Daoy (cell line): ENCODE measurements at regions not wholly inside any gene's neighbourhood (a gene's known extent, or its start where the extent isn't known, plus 50 kb on each side); places are given as distances from the start of the nearest gene placed in this dataset.
A peak's percentile ranks its signal among the peaks of the same experiment; 100 is the strongest.
"Not testable (repeated sequence)": the region's sequence is repeated elsewhere in the genome, so short reads cannot be mapped to it uniquely, and the experiment has no call there.

Experiments
- DNase-seq: peaks from one replicate; pipeline ENCODE4 v3.0.0-alpha.2; 2015; ENCODE audit warnings: low read depth

DNA sequence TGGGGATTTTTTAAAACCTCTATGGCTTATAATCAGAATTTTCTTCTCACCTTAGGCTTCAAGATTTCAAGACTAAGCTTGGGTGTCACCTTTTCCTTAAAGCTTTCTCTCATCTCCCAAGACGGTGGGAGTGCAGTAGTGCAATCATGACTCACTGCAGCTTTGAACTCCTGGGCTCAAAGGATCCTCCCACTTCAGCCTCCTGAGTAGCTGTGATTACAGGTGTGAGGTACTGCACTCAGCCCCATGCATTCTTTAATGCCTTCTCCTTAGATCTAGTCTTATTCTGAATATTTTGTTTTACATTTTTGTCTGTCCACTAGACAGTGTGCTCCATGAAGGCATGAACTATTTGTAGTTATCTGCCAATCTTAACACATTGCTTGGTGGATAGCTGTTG is 55.7 kb upstream of the FAT3 start:
- DNase-seq, result no peak

DNA sequence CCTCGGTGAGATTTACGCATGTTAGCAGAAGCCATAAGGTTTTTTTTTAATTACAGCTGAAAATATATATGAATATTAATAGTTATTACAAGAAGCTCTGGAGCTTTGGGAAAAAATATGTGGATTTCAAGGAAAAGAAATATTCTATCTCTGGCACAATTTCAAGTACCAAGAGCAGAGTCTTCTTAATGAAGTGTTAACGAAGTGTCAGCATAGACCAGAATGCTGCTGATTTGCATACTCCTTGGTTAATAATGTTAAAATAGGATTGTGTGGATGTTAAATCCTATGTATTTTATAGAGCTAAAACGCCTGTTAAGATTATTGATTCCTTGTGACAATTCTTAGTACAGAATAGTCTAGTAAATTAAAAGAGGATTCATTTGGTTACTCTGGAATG is 57.0 kb upstream of the FAT3 start:
- DNase-seq, result no peak

DNA sequence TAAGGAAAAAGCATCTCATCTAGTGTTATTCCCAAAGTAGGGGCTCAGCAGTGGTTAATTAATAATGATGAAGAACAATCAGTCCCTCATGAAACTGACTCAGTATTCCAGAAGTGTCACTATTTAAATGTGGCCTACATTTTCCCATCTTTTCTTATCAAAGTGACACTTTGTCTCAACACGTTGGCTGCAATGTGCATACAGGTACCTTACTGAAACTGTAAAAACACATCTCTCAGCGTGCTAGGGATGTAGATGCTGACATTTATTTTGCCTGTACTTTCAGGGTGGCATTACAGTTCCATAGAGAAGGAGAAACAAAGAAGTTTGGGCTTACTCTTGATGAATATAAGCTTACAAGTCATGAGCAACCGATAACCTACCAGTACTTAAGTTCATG is 58.3 kb upstream of the FAT3 start:
- DNase-seq, result no peak

DNA sequence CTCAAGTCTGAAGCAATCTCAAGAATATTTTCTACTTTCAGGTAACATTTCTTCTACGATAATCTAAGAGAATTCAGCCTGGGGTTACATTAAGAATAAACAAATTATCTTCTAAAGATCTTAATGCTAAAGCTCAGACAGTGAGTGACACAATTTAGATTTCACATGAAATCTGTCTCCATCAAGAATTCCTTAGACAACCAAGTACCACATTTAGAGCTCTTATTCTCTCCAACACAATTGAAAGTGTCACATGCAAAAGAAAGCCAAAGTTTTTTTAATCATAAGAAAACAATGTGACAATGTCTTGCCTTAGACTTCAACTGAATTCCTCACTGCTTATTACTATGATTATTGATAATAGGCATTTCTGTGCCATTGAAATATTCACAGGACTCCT is 60.7 kb upstream of the FAT3 start:
- no peak for DNase-seq

DNA sequence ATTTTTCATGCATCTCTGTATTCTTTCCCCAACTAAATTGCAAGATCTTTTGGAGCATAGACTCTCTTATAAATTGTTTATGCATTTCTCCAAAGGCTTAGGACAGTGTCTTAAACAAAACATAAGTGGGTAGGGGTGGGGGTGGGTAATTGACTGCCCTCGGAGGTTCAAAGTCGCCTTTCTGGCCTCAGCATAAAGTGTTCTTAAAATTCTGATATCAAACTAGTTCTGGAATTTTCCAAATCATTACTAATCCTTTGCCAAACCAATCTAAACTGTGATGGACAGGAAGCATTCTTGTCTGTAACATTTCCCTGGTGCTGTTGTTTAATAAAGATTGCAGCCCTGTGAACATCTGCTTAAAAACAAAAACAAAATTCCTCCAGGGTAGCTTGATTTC is 61.8 kb upstream of the FAT3 start:
- no peak for DNase-seq

DNA sequence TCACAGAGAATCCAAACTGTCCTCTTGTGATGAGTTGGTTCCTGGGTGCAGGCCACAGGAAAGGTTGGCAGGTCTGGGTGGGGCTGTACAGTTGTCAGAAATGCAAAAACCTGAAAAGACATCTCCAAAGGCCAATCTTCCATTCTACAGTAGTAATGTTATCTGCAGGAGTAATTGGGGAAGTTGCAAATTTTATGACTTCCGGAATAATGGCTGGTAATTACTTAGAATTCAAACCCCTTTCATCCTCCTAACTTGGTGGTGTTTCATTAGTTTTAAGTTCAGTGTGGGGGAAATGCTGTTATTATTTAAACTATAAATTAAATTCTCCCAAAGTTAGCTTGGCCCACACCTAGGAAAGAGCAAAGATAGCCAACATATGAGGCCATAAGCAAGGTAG is 64.7 kb upstream of the FAT3 start:
- DNase-seq, result no peak

DNA sequence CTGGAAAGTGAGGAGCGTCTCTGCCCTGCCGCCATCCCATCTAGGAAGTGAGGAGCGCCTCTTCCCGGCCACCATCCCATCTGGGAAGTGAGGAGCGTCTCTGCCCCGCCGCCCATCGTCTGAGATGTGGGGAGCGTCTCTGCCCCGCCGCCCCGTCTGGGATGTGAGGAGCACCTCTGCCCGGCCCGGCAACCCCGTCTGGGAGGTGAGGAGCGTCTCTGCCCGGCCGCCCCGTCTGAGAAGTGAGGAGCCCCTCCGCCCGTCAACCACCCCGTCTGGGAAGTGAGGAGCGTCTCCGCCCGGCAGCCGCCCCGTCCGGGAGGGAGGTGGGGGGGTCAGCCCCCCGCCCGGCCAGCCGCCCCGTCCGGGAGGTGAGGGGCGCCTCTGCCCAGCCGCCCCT is 67.2 kb upstream of the FAT3 start:
- DNase-seq, result not testable (repeated sequence)

DNA sequence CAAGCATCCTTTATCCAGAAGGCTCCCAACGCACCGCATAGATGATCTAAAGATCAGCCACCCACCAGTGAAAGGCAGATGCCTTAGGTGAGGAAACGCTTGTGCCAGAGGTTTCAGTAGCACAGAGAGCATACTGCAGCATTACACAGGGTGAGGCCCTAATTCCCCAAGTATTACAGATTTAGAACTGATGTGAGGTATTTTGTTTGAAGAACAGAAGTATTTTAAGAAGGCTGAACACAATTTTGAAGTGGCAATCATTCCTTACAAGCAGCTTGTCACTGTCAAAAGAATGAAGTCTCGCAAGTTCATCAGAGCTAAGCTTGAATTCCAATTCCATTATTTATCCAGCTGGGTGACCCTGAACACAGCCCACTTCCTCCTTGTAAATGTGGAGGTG is 70.0 kb upstream of the FAT3 start:
- no peak for DNase-seq

DNA sequence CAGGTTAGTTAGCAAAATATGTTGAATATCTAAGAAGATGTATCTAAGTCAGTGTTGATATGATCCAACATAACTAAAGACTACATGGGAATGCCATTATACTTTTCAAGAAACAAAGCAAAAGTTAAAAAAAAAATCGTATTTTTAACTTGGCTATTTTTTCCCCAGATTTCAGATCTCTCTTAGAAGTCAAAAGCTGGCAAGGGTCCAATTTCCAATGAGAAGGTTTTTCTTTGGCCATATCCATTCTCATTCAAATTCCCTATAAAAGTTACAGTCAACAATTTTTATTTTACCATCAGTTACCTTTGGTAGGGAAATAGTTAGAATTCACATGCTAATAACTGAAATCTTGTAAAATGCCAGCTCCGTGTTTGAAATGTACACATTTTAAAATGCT is 70.5 kb upstream of the FAT3 start:
- no peak for DNase-seq

DNA sequence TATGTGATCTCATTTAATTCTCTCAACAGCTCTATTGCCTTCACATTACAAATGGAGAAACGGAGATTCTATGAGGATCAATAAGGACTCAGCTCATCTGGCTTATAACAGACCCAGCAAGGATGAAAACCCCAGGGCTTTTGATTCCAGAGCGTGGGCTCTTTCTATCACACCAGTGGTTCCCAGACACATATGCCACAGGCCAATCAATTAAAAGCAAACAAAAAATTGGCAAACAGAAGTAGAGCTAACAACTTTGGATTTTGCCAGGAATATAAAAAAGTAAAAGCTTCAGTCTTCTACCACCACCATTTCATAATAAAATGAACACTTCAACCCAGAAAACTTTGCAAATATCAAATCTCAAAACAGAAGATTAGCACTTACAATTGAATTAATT is 71.1 kb upstream of the FAT3 start:
- no peak for DNase-seq

DNA sequence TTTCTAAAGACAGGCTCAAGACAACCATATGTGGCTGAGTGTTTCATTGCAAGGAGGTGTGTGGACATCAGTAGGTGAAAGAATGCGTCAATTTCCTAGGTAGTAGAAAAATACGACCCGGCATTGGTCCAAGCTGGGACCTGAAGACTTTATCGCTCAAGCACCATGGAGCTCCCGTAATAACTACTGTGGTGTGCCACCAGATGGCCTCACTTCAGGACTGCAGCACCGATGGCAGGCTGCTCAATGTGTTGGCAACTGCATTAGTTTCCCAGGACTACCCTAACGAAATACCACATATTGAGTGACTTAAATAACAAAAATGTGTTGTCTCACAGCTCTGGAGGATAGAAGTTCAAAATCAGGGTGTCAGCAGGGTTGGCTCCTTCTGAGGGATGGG is 72.4 kb upstream of the FAT3 start:
- peak; percentile 34 for DNase-seq

DNA sequence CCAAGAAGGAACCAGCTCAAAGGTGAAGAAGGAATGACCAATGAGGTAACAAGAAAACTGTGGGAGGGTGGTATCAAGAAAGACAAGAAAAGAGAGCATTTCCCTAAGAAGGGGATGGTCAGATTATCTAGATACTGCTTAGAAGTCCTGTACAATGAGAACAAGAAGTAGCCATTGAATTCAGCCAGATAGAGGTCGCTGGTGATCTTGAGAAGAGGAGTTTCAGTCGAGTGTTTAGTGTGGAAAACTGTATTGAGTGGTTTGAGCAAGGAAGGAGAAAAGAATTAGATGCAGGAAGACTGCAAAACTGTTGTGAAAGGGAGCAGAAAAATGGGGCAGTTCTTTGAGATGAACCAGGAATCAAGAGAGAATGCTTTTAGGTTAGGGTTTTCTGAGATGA is 74.6 kb upstream of the FAT3 start:
- DNase-seq, result no peak

DNA sequence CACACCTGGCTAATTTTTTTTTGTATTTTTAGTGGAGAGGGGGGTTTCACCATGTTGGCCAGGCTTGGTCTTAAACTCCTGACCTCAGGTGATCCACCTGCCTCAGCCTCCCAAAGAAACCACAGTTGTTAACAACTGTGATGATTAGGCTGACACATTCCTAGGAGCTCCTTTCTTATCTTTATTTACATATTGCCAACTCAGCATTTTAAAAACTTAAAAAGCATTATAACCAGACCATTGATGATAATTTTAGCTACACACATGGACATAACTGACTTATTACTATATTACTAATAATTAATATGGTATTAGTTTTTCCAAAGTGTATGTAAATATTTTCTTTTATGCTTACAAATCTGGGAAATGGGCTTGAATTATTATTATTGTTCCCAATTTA is 82.9 kb upstream of the FAT3 start:
- no peak for DNase-seq

DNA sequence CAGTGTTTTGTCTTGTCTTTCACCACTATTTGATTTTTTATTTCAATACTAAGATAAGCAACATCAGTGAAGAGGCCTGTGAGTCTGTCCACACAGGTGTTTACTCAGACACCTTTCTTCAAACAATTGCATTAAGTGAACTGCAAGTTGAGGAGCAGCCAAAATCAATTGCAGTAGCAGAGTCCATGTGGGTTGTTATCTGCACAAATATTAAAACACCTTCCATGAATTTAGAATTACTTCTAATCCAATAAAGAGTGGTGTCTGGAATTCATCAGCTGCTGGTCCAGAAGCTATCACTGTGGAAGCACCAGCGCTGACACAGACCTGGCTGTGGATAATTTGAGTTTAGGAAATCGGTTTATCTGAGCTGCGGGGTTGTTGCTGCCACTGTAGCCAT is 83.5 kb upstream of the FAT3 start:
- DNase-seq, result no peak

DNA sequence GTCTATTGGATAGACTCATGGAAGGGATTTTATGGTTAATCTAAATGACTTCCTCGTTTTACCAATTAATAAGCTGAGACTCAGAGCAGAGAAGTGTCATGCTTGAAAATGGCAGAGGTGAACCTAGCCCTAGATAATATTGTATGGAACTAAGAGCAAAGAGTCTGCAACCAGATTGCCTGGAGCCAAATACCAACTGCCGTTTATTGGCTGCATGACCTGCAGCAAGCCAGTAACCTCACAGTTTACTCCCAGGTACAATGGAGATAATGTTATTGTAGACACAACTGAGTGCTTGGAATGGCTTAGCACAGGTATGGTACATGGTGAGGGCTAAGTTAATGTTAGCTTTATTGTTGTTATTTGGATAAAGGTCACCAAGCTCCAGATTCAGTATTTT is 84.6 kb upstream of the FAT3 start:
- DNase-seq, result no peak

DNA sequence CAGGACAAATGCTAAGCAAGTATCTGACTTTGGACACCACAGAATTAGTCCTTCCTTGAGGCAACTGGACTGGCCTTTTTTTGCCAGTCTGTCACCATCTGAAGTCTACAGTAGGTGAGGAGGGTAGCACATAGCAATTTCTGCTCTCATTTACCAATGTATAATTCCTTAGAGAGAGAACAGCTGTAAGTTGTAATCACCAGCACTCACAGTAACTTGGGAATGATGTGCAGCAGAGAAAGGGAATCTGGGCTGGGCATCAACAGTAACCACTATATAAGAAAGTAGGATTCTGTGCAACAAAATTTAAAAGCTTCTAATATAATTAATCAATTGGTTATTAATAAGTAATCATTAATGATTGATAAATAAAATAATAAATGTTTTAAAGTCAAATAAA is 86.3 kb upstream of the FAT3 start:
- DNase-seq, result no peak

DNA sequence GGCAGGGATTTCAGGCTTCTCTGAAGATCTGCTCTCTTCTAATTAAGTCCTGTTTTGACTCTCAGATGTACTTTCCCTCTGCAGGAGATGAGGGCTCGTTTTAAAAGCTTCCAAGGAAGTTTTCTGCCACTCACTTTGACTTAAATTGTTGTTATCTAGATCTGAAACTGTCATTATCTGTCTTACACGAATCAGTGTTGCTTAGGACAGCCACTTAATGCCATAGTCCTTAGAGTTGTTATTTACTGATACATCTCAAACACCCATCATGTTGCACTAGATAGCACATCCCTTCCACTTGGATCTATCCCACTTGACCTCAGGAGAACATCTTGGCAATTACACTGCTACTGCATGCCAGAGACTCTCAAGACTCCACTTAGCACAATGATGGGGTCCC is 86.9 kb upstream of the FAT3 start:
- no peak for DNase-seq

DNA sequence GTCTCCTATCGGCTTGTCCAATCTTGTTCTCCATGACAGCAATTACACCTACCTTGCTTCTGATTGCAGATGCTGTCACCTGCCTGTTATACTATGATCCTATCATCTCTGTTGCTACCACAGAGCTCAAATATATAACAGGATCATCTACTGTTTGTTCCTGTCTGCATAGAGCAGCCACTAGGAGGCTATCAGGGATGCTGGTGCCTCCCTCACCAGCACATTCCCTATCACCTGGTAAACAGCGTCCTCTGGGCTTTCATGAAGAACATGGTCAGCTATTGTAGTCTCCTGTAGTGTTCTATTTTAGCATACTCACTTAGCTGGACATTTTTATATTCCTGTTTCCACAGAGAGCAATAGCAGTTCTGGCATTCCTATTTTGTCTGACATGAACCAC is 87.8 kb upstream of the FAT3 start:
- peak; percentile 11 for DNase-seq

DNA sequence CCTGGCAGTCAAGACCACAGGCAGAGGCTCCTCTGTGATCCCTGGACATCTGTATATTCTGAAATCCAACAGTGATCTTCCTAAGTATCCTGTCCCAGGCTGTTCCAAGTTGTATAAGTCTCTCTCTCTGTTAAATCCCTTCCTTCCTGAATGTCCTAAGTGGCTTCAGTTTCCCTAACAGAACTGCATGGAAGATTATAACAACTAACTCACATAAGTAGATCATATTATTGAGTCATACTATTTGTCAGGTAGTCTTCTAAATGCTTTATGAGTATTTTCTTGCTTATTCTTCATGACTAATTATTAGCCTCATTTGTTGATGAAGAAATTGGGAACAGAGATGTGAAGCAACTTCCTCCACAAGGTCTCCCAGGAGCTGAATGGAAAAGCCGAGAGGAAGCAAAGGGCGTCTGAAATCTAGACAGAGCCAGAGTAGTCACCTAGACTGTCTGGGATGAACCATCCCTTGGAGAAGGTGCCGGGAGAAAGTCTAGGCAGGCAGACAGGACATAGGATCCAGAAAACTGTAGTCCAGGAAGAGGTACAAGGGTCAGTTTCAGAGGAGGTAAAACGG is 93.2 kb upstream of the FAT3 start:
- peak; percentile 49 for DNase-seq

DNA sequence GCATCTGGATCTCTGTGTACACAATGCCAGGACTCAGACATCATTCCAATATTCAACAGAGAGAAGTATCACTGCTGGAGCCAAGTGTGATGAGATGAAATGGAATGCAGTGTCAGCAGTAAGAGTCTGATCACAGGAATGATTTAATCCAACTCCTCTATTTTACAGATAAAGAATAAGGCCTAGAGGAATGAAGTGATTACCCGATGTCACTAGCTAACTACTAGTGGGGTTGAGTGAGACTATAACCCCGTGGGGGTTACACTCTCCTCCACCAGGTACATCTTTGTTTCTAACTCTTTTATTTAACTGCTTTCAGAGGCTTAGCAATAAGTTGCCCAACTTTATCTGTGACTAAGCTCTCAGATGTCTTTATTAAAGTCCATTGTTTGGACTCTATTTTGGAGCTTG is 94.2 kb upstream of the FAT3 start:
- DNase-seq, result no peak

DNA sequence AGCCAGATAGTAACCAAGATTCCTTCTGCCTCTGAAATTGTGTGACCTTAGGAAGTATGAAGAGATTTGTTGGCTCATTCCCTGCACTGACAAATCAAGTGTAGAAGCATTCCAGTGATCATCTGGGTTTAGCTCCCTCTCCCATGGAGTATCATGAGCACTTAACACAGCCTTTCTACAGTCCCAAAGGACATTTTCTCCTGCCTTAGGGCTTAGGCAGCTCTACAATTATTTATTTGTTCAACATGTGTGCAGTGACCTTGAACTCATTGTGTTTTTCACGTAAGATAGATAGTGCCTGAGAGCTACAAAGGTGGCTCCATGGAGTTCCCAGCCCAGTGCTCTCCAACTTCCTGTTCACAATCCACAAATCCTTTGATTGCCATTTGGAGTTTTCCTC is 94.8 kb upstream of the FAT3 start:
- DNase-seq, result peak; percentile 6

DNA sequence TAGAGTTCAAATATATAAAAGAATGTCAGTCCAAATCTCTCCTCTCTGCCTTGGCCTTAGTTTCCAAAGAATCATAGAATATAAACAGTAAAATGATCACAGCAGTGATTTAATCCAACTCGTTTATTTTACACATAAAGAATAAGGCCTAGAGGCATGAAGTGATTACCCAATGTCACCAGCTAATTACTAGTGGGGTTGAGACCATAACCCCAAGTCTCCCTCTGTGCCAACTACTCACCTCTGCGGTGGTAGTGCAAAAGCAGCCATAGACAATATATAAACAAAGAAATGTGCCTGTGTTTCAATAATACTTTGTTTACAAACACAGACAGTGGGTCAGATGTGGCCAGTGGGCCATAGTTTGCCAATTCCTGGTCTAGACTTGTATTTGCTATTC is 96.6 kb upstream of the FAT3 start:
- DNase-seq, result no peak

DNA sequence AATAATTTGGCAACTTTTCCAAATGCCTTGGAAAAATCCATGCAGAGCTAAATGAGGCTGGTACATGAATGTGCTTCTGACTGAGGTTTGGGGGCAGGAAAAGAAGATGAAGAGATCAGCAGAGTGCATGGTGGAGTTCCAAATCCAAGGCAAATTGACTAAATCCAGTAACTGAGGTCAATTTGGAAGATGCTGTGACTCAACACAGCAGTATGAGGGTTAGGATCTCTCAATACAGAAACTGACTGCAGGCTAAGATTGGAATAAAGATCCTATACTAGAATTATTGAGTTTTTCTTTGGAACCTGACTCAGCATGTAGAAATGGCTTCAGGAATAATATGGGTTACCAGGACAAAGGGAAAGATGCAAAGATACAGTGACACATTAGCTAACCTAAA is 99.3 kb upstream of the FAT3 start:
- no peak for DNase-seq

DNA sequence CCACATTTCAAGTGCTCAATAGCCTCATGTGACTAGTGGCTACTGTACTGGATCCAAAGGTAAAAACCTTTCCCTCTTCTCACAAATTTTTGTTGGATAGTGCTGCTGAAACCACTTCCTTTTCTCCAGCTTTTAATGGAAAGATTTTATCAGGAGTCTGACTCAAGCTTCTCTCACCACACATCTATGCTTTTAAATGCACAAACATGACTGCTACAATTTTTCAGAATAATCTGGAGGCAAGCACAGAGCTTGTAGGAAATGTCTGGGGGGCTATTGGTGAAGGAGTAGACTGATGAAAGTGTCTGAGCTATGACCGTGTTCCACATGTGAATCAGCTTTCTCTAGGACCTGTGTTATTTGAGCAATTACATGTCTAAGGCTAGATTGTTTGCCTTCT is 101.1 kb upstream of the FAT3 start:
- DNase-seq, result peak; percentile 72

DNA sequence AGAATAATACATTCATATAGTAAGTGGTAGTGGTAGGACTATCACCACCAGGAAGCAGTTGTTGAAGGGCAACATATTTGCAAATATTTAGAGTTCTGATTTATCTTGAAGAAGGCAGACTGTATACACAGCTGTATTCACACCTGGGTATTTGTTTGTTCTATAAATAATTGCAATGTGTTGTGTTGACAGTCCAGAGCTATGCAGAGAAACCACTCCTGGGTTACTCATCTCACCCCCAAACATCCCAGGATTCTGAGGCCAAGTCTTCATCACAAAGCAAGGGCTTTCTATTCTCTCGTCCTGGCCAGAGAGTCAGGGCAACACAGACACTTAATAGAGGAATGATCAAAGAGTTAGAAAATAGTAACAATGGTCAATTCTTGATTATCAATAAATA is 102.1 kb upstream of the FAT3 start:
- DNase-seq, result peak; percentile 13
